Liver (tissue), 8 donors: ENCODE measurements at regions not wholly inside any gene's neighbourhood (a gene's known extent, or its start where the extent isn't known, plus 50 kb on each side); places are given as distances from the start of the nearest gene placed in this dataset.

ENCODE experiments used
- DNase-seq: peaks from one replicate; pipeline ENCODE4 v3.0.0-alpha.2; 2017; ENCODE audit warnings: low spot score
- H3K27ac ChIP-seq, 2 donors: one replicate each; pipeline ENCODE4 v1.7.0; 2013; ENCODE audit warnings: inconsistent platforms in 2 of 2, low read length in 2 of 2, control low read depth in 1 of 2, low read depth in 1 of 2, mild to moderate bottlenecking in 1 of 2
- H3K27me3 ChIP-seq, 4 donors: one replicate each; pipeline versions ENCODE4 v1.6.1 to v1.7.0; 2013; ENCODE audit warnings: low read length in 3 of 4, inconsistent platforms in 1 of 4, mild to moderate bottlenecking in 1 of 4, moderate library complexity in 1 of 4; ENCODE audit not compliant: control insufficient read depth in 4 of 4, insufficient read depth in 4 of 4
- H3K36me3 ChIP-seq, 4 donors: one replicate each; pipeline versions ENCODE4 v1.6.1 to v1.7.0; 2013; ENCODE audit warnings: low read length in 3 of 4, mild to moderate bottlenecking in 3 of 4, low read depth in 1 of 4, moderate library complexity in 1 of 4; ENCODE audit not compliant: control insufficient read depth in 4 of 4, insufficient read depth in 3 of 4
- H3K4me1 ChIP-seq, 4 donors: one replicate each; pipeline versions ENCODE4 v1.6.1 to v1.7.0; 2013; ENCODE audit warnings: low read length in 3 of 4, mild to moderate bottlenecking in 3 of 4, moderate library complexity in 1 of 4; ENCODE audit not compliant: control insufficient read depth in 4 of 4, insufficient read depth in 4 of 4
- H3K4me3 ChIP-seq, 3 donors: one replicate each; pipeline versions ENCODE4 v1.6.1 to v1.7.0; 2013; ENCODE audit warnings: low read length in 3 of 3, control low read depth in 1 of 3, low read depth in 1 of 3, mild to moderate bottlenecking in 1 of 3
- H3K9ac ChIP-seq, 2 donors: one replicate each; pipeline ENCODE4 v1.7.0; 2013; ENCODE audit warnings: low read length in 2 of 2, mild to moderate bottlenecking in 2 of 2, moderate library complexity in 2 of 2, control low read depth in 1 of 2, low read depth in 1 of 2
- H3K9me3 ChIP-seq, 4 donors: one replicate each; pipeline versions ENCODE4 v1.6.1 to v1.7.0; 2013; ENCODE audit warnings: low read length in 3 of 4; ENCODE audit not compliant: control insufficient read depth in 4 of 4
- EGR1 ChIP-seq, 2 donors: IDR thresholded peaks; 2 replicates each; pipeline ENCODE4 v1.6.1; 2016 to 2018; ENCODE audit warnings: antibody characterized with exemption in 2 of 2, low read depth in 2 of 2
- FOXA1 ChIP-seq: IDR thresholded peaks from 2 replicates; pipeline ENCODE4 v1.6.1; 2016; ENCODE audit warnings: antibody characterized with exemption
- FOXA2 ChIP-seq: IDR thresholded peaks from 2 replicates; pipeline ENCODE4 v1.6.1; 2016; ENCODE audit warnings: antibody characterized with exemption
- GABPA ChIP-seq, 2 donors: IDR thresholded peaks in 1 of 2; conservative IDR thresholded peaks in 1 of 2; 2 replicates each; pipeline ENCODE4 v1.6.1; 2016; ENCODE audit warnings: antibody characterized with exemption in 2 of 2, mild to moderate bottlenecking in 1 of 2, moderate library complexity in 1 of 2
- HNF4A ChIP-seq, 2 donors: conservative IDR thresholded peaks; 2 replicates each; pipeline ENCODE4 v1.6.1; 2016; ENCODE audit warnings: antibody characterized with exemption in 2 of 2, mild to moderate bottlenecking in 2 of 2
- HNF4G ChIP-seq: IDR thresholded peaks from 2 replicates; pipeline ENCODE4 v1.6.1; 2016; ENCODE audit warnings: antibody characterized with exemption
- JUND ChIP-seq, 2 donors: IDR thresholded peaks; 2 replicates each; pipeline ENCODE4 v1.6.1; 2016; ENCODE audit warnings: antibody characterized with exemption in 2 of 2
- MAX ChIP-seq: IDR thresholded peaks from 2 replicates; pipeline ENCODE4 v1.6.1; 2016; ENCODE audit warnings: antibody characterized with exemption
- NR2F2 ChIP-seq: IDR thresholded peaks from 2 replicates; pipeline ENCODE4 v1.6.1; 2016; ENCODE audit warnings: antibody characterized with exemption
- RAD21 ChIP-seq, 2 donors: IDR thresholded peaks; 2 replicates each; pipeline ENCODE4 v1.6.1; 2016; ENCODE audit warnings: antibody characterized with exemption in 2 of 2, mild to moderate bottlenecking in 2 of 2
- RXRA ChIP-seq, 2 donors: IDR thresholded peaks; 2 replicates each; pipeline ENCODE4 v1.6.1; 2017 to 2018; ENCODE audit warnings: antibody characterized with exemption in 2 of 2, mild to moderate bottlenecking in 1 of 2
- SP1 ChIP-seq: IDR thresholded peaks from 2 replicates; pipeline ENCODE4 v1.6.1; 2018; ENCODE audit warnings: antibody characterized with exemption, mild to moderate bottlenecking
- TAF1 ChIP-seq: conservative IDR thresholded peaks from 2 replicates; pipeline ENCODE4 v1.6.1; 2016; ENCODE audit warnings: antibody characterized with exemption, mild to moderate bottlenecking
- YY1 ChIP-seq: IDR thresholded peaks from 2 replicates; pipeline ENCODE4 v1.6.1; 2016; ENCODE audit warnings: antibody characterized with exemption, mild to moderate bottlenecking
- ZBTB33 ChIP-seq: IDR thresholded peaks from 2 replicates; pipeline ENCODE4 v1.6.1; 2016; ENCODE audit warnings: antibody characterized with exemption
- WGBS: extraction: QIAGEN DNeasy Blood & Tissue Kit; methylation state at CpG from one replicate; pipeline ENCODE4 v1.1.7; 2013; 5-methylcytosine and 5-hydroxymethylcytosine counted together
- TF ChIP-seq, protein P1 (sequence below): IDR thresholded peaks from 2 replicates; pipeline ENCODE4 v1.6.1; 2016; ENCODE audit warnings: antibody characterized with exemption, mild to moderate bottlenecking
- TF ChIP-seq, protein P2 (sequence below): IDR thresholded peaks from 2 replicates; pipeline ENCODE4 v1.6.1; 2016; ENCODE audit warnings: antibody characterized with exemption
- TF ChIP-seq, protein P3 (sequence below): fragments of 150-350 bp; IDR thresholded peaks from 2 replicates; pipeline ENCODE4 v1.5.1; 2017; ENCODE audit warnings: improper control_type of control experiment, low read depth, low read length; ENCODE audit not compliant: missing input control
- donor health status: healthy.
- donor health status: healthy.
- donor health status: healthy.
- donor health status: healthy.
- donor health status: healthy.

- Histone ChIP-seq H3K9me3 (no peaks in the 10 kb centered on the region), H3K4me1 (no peaks in the 10 kb centered on the region), H3K9ac (no peak overlapping the region), H3K4me3 (no peak overlapping the region), H3K27ac (no peak overlapping the region), H3K36me3 (no peaks in the 10 kb centered on the region), H3K27me3 (no peaks in the 10 kb centered on the region)
- DNase-seq, result no peak
- no peak for TF ChIP-seq GABPA (IDR thresholded peaks at IDR 0.05 in 1 of 2, conservative IDR thresholded peaks at IDR 0.05 in 1 of 2)
- TF ChIP-seq RAD21 (IDR thresholded peaks at IDR 0.05), result no peak
- TF ChIP-seq, protein P1, sequence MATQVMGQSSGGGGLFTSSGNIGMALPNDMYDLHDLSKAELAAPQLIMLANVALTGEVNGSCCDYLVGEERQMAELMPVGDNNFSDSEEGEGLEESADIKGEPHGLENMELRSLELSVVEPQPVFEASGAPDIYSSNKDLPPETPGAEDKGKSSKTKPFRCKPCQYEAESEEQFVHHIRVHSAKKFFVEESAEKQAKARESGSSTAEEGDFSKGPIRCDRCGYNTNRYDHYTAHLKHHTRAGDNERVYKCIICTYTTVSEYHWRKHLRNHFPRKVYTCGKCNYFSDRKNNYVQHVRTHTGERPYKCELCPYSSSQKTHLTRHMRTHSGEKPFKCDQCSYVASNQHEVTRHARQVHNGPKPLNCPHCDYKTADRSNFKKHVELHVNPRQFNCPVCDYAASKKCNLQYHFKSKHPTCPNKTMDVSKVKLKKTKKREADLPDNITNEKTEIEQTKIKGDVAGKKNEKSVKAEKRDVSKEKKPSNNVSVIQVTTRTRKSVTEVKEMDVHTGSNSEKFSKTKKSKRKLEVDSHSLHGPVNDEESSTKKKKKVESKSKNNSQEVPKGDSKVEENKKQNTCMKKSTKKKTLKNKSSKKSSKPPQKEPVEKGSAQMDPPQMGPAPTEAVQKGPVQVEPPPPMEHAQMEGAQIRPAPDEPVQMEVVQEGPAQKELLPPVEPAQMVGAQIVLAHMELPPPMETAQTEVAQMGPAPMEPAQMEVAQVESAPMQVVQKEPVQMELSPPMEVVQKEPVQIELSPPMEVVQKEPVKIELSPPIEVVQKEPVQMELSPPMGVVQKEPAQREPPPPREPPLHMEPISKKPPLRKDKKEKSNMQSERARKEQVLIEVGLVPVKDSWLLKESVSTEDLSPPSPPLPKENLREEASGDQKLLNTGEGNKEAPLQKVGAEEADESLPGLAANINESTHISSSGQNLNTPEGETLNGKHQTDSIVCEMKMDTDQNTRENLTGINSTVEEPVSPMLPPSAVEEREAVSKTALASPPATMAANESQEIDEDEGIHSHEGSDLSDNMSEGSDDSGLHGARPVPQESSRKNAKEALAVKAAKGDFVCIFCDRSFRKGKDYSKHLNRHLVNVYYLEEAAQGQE, result no peak
- no peak for TF ChIP-seq YY1
- no peak for TF ChIP-seq SP1
- TF ChIP-seq NR2F2, result no peak
- TF ChIP-seq TAF1, result no peak
- TF ChIP-seq, protein P2, sequence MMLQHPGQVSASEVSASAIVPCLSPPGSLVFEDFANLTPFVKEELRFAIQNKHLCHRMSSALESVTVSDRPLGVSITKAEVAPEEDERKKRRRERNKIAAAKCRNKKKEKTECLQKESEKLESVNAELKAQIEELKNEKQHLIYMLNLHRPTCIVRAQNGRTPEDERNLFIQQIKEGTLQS, result no peak
- TF ChIP-seq ZBTB33, result no peak
- TF ChIP-seq, protein P3, sequence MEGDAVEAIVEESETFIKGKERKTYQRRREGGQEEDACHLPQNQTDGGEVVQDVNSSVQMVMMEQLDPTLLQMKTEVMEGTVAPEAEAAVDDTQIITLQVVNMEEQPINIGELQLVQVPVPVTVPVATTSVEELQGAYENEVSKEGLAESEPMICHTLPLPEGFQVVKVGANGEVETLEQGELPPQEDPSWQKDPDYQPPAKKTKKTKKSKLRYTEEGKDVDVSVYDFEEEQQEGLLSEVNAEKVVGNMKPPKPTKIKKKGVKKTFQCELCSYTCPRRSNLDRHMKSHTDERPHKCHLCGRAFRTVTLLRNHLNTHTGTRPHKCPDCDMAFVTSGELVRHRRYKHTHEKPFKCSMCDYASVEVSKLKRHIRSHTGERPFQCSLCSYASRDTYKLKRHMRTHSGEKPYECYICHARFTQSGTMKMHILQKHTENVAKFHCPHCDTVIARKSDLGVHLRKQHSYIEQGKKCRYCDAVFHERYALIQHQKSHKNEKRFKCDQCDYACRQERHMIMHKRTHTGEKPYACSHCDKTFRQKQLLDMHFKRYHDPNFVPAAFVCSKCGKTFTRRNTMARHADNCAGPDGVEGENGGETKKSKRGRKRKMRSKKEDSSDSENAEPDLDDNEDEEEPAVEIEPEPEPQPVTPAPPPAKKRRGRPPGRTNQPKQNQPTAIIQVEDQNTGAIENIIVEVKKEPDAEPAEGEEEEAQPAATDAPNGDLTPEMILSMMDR, result no peak
- TF ChIP-seq FOXA2, result no peak
- no peak for TF ChIP-seq JUND (IDR thresholded peaks at IDR 0.05)
- TF ChIP-seq RXRA (IDR thresholded peaks at IDR 0.05), result no peak
- TF ChIP-seq EGR1 (IDR thresholded peaks at IDR 0.05; ENCODE audit: low read depth in 2 of 2), result no peak
- no peak for TF ChIP-seq MAX
- TF ChIP-seq FOXA1, result no peak
- no peak for TF ChIP-seq HNF4G
- TF ChIP-seq HNF4A (conservative IDR thresholded peaks at IDR 0.05), result no peak
- 59% methylated on average over 1 of the region's 1 CpG for WGBS
Observed at GRCh38 chr7:19520392-19520791, 188.4 kb downstream of the POLR1F start.
